ENCODE measurements at regions not wholly inside any gene's neighbourhood (a gene's known extent, or its start where the extent isn't known, plus 50 kb on each side); places are given as distances from the start of the nearest gene placed in this dataset.

DNA sequence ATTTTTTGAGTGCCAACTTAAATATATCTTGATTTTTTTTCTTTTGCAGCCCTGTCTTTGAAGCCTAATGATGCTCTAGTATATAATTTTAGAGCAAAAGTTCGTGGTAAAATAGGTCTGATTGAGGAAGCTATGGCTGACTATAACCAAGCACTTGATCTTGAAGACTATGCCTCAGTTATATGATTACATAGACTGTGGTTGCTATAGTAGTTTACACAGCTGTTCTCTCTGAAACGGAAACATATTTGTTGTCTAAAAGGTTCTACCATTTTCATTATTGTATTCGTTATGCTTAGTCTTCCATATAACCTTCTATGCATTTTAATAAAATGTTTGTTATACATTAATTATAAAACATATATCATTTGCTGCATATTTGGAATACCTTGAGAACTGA lies 246.7 kb downstream of the TTC6 start:
- intact Hi-C loops (cut with micrococcal nuclease) = no loop called here

- intact Hi-C loops (cut with micrococcal nuclease) = no loop called here
Measured at GRCh38 chr14:37843954-37844607, 248.7 kb downstream of the TTC6 start.

- intact Hi-C loops (cut with micrococcal nuclease) = no loop called here
Measured at GRCh38 chr14:37844614-37845013, 249.2 kb downstream of the TTC6 start.

- intact Hi-C loops (cut with micrococcal nuclease) = no loop called here
Measured at GRCh38 chr14:37848985-37849621, 253.7 kb downstream of the TTC6 start.

- intact Hi-C loops (cut with micrococcal nuclease) = no loop called here
Measured at GRCh38 chr14:37851054-37851453, 255.6 kb downstream of the TTC6 start.

DNA sequence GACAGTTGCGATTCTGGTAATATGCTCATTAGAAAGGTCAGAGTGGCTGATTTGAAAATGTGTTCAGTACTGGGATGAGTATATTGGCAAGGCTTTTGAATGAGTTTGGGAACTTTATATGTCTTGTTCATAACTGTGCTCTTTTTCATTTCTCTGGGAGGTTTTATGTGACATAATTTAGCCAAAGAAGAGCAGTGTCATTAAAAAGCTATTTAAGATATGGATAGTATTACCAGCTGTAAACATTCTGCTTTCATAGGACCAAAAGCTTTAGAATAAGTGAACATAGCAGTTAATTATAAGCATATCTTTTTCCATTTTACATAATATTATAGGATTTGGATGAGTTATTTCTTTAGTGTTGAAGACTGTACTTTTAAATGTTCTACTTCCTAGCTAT lies 260.4 kb downstream of the TTC6 start:
- intact Hi-C loops (cut with micrococcal nuclease) = no loop called here

DNA sequence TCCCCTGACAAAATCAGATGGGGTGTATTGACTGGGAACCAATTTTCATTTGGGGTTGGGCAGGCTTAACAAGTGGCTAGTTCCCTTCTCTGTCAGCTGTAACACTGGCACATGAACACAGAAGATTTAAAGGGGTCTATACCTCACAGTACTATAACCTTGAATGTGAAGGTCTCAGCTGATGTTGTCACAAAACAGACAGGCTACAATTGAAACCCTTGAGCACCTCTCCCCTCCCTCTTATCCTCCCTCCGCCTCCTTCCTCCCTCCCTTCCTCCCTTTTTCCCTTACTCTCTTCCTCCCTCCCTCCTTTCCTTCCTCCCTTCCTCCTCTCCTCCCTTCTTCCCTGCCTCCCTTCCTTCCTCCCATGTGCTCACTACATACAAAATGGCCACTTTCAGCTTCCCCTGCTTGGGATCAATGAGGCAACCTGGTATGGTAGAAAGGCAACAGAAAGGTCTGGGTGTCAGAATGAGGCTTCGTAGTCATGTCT lies 262.4 kb downstream of the TTC6 start:
- intact Hi-C loops (cut with micrococcal nuclease) = no loop called here

DNA sequence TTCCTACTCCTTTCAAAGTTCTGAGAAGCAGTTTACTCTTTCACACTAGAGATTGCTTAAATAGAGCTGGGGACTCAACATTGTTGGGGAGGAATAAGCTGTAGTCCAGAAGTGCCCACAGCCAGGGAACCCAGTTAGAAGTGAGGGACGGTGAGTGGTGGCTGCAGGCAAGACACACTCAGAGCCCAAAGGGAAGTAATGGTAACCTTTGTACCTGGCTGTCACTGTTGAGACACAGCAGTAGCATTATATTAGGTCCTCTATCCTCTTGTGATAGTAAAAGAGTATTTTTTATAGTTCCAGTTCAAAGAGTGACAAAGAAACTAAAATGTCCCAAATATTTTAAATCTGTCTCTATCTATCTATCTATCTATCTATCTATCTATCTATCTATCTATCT lies 263.3 kb downstream of the TTC6 start:
- intact Hi-C loops (cut with micrococcal nuclease) = no loop called here

GRCh38 chr14:37859177-37859576 lies 263.7 kb downstream of the TTC6 start:
- intact Hi-C loops (cut with micrococcal nuclease) = no loop called here

GRCh38 chr14:37862263-37862662 lies 266.8 kb downstream of the TTC6 start:
- intact Hi-C loops (cut with micrococcal nuclease) = no loop called here

GRCh38 chr14:37864128-37864527 lies 268.7 kb downstream of the TTC6 start:
- intact Hi-C loops (cut with micrococcal nuclease) = no loop called here

GRCh38 chr14:37864861-37865718 lies 269.7 kb downstream of the TTC6 start:
- intact Hi-C loops (cut with micrococcal nuclease) = no loop called here

DNA sequence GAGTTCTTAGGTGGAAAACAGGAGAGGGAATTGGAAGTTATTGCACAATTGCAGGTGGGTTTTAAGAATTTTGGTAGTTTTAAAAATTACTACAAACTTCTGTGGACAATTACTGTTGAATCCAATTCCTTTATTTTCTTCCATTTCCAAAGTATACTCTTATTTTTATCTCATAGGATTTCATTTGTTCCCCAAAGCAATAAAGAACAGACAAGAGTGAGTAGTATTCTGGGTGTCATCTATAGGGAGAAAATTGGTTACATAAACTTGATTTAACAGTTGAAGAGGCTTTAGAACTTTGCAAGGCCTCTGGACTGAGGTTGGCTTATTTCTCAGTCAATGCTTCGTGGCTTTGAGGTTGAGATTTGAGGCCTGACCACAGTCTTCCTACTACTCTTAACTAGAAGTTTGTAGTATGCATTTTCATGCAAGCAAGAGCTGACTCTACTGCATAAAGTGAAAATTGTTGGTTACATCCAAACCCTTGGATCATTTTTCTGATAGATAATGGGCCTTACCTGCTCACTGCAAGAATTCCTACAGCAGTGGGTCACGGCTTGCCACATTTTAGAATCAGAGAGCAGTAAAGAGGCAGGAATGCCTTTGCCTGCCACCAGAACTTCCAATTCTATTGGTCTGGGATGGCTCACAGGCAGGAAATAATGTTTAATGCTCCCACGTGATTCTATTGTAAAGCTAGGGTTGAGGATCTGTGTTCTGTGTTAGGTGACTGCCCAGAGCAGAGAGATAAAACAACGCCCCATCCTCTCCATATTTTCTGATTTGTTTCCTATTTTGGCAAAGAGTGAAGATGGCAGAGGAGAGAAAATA lies 270.5 kb downstream of the TTC6 start:
- intact Hi-C loops (cut with micrococcal nuclease) = no loop called here

- intact Hi-C loops (cut with micrococcal nuclease) = loop anchor here (5.0 kb wide), 1 partner anchor 272 kb away; the partner anchor contains the start of genes FOXA1 and TTC6
Measured at GRCh38 chr14:37869633-37870032, 274.2 kb downstream of the TTC6 start.

DNA sequence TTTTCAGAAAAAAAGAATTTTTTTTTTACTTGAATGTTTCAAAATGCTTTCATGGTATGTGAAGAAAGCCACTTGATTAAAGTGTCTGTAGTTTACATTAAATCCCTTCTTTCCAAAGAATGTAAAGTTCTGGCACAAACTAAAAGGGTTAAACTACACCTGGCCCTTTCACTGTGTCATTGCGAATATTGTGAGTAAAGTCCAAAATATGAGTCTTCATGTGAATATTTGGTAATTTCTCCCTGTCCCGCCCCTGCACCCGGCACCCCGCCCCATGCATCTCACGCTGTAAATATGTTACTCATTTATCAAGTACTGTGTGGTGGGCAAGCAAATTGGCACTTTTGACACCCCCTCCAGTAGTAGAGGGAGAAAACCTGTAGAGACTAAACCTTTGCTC lies 274.7 kb downstream of the TTC6 start:
- intact Hi-C loops (cut with micrococcal nuclease) = loop anchor here (5.0 kb wide), 1 partner anchor 273 kb away; the partner anchor contains the start of genes FOXA1 and TTC6

DNA sequence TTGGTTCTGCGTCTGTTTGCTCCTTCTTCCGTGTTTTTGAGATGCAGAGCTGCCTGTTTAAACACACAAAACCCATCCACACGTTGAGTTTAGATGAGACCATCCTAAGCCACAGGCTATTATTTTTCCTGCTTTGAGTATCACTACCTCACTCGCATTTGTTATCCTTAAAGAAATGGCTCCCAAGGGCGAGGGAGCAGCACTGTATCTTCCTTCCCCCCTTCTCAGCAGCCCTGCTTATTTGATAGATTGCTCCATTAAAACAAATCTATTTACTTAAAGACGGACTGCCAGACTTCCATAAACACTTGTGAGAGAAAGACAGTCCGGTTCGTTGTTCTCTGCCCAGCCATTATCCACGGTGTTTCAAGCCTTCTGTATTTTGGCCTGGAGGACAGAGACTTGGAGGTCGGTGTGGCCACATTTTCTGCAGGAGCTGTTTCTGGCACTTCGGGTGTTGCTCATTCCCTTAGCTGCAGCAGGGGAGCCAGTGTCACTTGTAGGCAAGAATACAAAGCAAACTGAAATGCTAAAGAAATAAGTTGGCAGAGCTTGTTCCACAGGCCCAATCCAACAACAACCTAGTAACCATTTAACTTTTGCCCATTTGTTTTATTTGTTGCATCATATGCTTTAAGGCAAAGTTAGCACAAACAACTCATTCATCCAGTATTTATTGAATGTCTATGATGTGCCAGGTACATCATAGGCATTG lies 275.4 kb downstream of the TTC6 start:
- intact Hi-C loops (cut with micrococcal nuclease) = loop anchor here (5.0 kb wide), 1 partner anchor 273 kb away; the partner anchor contains the start of genes FOXA1 and TTC6

DNA sequence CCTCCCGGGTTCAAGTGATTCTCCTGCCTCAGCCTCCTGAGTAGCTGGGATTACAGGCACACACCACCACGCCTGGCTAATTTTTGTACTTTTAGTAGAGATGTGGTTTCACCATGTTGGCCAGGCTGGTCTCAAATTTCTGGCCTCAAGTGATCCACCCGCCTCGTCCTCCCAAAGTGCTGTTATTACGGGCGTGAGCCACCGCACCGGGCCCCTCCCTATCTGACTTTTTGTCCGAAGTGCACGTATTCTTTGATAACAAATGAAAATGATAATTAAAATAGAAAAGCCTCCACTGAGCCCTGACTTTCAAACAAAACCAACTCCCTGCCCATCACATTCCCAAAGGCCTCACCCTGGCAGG lies 278.6 kb downstream of the TTC6 start:
- intact Hi-C loops (cut with micrococcal nuclease) = loop anchor here (1.0 to 5.0 kb wide), 3 partner anchors 277 to 644 kb away; partner anchors contain the start of genes FOXA1 and TTC6

- intact Hi-C loops (cut with micrococcal nuclease) = loop anchor here (1.0 to 5.0 kb wide), 3 partner anchors 277 to 644 kb away; partner anchors contain the start of genes FOXA1 and TTC6
Measured at GRCh38 chr14:37874429-37875109, 279.1 kb downstream of the TTC6 start.

DNA sequence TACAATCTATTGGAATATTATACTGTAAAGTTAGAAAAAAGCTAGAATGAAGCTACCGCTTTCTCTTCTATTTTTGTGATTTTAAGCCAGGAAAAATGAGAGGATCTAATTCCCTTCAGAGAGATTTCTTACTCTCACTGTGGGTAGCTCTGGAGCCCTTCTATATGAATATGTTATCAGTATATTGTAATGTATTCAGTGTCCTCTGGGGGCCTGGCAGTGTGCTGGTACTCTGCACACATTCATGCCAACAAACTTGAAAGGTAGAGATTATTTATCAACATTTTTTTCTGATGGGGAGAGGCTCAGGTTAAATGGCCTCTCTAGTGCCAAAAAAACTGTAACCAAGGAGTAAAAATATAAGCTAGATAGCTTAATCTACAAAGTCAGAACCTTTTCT lies 292.8 kb downstream of the TTC6 start:
- intact Hi-C loops (cut with micrococcal nuclease) = no loop called here

DNA sequence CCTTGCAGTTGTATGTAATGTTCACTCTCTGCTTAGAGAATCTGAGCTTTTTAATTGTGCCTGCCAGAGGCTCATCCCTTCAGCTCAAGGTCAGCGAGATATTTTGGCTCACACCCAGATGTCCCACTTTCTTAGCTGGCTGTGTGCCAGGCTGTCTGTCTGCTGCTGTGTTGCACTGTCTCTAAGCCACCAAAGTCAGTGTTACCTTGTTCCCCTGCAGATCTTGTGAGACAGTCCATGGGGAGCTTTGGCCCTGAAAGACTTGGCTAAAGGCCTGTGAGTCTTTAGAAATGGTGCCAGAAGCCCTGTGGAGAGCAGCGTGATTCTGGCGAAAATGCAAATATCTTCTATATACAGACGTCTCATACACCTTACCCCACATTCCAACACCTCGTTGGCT lies 293.7 kb downstream of the TTC6 start:
- intact Hi-C loops (cut with micrococcal nuclease) = no loop called here
